ENCODE measurements at regions not wholly inside any gene's neighbourhood (a gene's known extent, or its start where the extent isn't known, plus 50 kb on each side); places are given as distances from the start of the nearest gene placed in this dataset.
"Not testable (repeated sequence)": the region's sequence is repeated elsewhere in the genome, so short reads cannot be mapped to it uniquely, and the experiment has no call there.

- intact Hi-C loops (cut with DNase I) = no loop called here
- no peak for ATAC-seq
- DNase-seq = no peak
These were observed 298.5 kb downstream of the INSIG2 start for GRCh38 chr2:118386641-118387302.

DNA sequence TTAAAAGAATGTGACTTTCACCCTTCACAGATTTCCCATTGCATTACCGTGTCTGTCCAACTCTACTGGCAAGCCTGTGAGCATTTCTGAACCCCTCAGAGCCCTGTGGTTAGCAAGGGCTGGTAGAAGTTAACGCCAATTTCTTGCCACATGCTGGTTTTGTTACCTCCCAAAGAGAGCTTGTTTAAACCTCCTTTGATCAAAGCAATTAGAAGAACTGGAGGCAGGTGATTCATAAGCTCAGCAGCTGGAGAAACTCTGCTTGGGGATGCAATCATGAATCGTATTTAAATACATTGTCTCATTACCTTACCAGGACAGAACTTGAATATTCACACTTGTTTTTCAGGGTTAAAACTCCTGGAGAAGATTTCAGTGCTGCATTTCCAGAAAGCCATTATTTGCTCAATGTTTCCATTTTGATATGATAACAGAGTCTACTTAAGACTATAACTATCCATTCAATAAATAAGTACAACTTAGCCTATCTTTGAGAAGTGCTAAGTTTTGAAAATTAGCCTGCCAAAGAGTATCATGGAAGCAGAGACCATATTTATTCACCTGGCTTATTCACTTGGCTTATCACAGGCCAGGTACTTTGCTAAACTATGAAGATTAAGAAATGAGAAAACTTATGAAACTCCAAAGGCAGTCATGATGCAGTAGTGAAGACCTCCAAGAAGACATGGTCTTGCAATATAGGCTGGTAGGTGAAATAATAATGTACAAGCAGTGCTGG, 292.8 kb downstream of the INSIG2 start:
- intact Hi-C loops (cut with DNase I) = no loop called here

DNA sequence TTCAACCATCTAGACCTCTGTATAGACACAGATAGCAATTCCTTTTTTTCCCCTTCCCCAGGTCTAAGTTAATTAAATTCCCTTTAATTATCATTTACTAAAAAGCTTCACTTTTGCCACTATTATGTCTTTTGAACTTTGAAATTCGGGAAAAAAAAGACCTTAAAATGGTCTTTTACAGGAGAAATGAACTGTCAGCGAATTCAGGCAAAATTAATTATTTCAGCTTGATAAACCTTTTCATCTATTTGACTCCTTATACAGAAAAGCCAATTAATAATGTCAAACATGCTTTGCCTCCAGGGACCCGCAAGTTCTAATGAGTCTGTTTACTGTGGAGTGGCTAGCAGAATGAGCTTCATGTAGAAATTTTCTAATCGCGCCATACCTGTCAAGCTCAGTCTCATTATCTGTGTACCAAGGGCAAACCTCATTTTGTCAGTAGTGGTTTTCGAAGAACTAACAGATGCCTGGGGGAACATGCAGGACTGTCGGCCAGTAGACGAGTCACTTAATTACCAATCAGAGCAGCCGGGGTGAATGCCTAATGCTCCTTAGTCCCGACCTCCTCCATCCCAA, 287.7 kb downstream of the INSIG2 start:
- no peak for ATAC-seq
- no peak for DNase-seq
- intact Hi-C loops (cut with DNase I) = no loop called here

More for the DNA sequence above, 292.8 kb downstream of the INSIG2 start:
- ATAC-seq = no peak
- no peak for DNase-seq

- intact Hi-C loops (cut with DNase I) = loop anchor here in 1 of 2 donors (5.0 kb wide), 1 partner anchor 482 kb away; no protein-coding TSS in a partner anchor
- ATAC-seq (no peak), DNase-seq (no peak)
These were observed 286.9 kb downstream of the INSIG2 start for GRCh38 chr2:118374974-118375755.

DNA sequence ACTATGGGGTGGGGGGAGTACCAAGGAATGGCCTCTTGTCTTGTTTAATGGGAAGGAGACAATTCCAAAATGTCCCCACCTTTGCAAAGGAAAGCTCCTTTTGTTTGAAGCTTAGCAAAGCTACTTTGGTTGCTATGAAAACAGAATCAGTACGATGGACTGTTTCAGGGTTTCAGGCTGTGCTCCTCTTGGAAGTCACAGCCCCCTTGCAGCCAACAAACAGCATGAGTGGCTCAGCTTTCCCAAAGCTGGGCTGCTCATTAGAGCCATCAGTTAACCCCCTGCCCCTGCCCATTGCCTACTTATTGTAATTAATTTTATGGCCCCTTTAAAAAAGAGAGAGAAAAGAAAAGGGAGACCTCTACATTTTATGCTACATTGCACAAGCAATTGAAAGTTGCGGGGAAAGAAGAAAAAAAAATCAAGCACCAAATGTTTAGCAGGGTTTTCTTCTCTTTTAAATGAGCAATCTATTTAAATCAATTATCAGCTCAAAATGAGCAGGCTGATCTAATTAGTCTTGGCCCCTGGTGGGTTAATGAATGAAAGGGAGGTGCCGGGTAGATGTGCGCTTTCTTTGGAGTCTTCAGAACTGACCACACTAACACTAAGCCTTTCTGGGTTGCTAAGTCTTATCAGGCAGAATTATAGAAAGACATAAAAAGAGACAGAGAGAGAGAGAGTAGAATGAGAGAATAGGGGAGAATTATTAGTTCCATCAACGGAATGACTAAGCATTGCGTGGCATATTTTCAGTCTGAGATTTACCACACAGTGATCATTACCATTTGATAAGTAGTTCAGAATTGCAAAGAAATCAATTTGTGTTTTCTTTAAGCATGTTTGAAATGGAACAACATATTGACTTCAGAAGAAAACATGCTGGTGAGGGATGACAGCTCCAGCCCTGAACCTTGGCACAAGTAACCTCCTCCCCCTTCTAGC, 284.9 kb downstream of the INSIG2 start:
- no peak for ATAC-seq
- intact Hi-C loops (cut with DNase I) = loop anchor here in 1 of 2 donors (5.0 kb wide), 1 partner anchor 484 kb away; no protein-coding TSS in a partner anchor
- DNase-seq = no peak

- intact Hi-C loops (cut with DNase I) = loop anchor here in 1 of 2 donors (5.0 kb wide), 1 partner anchor 486 kb away; no protein-coding TSS in a partner anchor
- no peak for ATAC-seq
- DNase-seq = no peak
These were observed 283.2 kb downstream of the INSIG2 start for GRCh38 chr2:118371515-118371914.

DNA sequence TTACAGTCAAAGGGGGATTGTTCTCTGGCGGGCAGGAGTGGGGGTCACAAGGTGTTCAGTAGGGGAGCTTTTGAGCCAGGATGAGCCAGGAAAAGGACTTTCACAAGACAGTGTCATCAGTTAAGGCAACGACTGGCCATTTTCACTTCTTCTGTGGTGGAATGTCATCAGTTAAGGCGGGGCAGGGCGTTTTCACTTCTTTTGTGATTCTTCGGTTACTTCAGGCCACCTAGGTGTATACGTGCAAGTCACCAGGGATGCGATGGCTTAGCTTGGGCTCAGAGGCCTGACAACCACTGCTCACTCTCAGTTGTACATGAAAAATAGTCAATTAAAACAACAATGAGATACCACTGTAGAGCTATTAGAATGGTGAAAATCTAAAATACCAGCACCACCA, 281.2 kb downstream of the INSIG2 start:
- DNase-seq; intact Hi-C loops (cut with DNase I); ATAC-seq: not testable (repeated sequence)

DNA sequence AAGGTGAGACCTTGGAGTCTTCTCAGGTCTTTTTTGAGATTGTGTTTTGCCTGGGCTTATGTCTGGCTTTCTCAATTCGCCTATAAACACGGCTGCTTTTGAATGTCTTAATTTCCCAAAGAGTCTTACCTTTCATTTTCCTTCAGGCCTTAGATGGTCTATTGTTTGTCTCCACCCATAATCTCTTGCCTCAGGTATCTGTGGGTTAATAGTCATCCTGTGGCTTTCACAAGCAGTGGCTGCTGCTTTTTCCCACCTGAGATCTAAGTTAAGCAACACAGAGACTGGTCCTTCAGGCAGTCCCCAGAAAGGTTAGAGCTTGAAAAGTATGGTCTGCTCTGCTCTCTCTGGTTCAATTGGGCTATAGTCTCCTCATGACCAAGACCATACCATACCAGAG, 275.3 kb downstream of the INSIG2 start:
- no peak for DNase-seq
- ATAC-seq = no peak
- intact Hi-C loops (cut with DNase I) = no loop called here

GRCh38 chr2:118356051-118356450, 267.8 kb downstream of the INSIG2 start:
- intact Hi-C loops (cut with DNase I) = no loop called here
- DNase-seq (no peak), ATAC-seq (no peak)

DNA sequence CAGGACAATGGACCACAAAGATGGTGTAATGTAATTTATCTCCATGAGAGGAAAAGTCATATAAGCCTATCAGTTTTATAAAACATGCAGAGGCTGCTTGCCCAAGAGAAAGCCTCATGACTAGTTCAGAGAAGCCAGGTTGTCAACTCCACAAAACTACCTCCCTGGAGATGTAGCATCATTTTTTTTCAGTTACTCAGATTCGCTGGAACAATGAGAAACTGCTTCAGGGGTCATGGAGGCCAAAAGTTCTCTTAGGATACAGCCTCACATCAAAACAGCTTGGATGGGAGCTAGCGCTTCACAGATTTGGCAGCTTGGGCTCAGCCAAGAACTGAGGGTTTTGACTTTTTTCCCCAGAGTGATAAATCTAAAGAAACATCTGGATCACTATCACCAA, 263.5 kb downstream of the INSIG2 start:
- DNase-seq (no peak), ATAC-seq (no peak)
- intact Hi-C loops (cut with DNase I) = no loop called here

GRCh38 chr2:118350621-118351020, 262.4 kb downstream of the INSIG2 start:
- ATAC-seq (no peak), DNase-seq (no peak)
- intact Hi-C loops (cut with DNase I) = no loop called here

DNA sequence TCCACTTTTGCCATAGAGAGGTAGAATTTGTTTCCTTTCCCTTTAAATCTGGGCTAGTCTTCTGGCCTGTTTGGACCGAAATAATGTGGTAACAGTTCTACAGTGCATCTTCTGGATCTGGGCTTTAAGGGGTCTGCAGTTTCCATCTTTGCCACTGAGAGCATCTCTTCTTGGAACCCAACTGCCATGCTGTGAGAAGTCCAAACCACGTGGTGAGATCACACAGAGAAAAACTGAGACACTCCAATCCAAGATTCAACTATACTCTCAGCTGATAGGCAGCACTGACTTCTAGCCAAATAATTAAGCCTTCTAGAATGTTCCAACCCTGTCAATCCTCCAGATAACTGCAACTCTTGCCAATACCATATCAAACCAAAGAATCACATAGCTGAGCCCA, 261.1 kb downstream of the INSIG2 start:
- DNase-seq (no peak), ATAC-seq (no peak)
- intact Hi-C loops (cut with DNase I) = no loop called here

DNA sequence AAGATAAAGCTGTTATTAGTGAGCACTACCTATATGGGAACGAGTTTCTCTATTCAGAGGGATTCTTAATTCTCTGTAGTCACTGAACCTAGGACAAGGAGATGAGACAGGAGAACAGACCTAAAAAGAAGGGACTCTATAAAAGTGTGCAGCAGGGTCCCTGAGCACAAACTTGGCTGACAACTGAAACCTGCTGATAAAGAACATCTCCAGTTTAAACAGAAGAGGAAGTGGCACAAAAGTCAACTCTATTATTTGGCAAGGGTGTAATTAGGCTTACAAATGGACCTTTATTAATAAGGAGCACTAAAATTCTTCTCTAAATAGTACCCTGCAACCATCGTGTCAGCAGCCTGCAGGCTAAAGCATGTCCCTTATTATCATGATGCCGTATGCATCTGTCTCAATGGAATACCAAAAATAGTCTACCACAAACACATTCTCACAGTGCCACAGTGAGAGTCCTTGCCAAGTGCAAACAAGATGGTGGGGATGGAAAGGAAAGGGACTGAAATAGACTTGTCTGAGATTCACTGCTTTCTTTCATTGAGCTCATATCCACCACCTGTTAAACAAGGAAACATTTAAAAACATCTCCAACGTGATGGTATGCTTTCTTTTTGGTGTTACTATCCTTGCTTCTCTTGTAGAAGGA, 260.2 kb downstream of the INSIG2 start:
- DNase-seq (no peak), ATAC-seq (no peak)
- intact Hi-C loops (cut with DNase I) = no loop called here

DNA sequence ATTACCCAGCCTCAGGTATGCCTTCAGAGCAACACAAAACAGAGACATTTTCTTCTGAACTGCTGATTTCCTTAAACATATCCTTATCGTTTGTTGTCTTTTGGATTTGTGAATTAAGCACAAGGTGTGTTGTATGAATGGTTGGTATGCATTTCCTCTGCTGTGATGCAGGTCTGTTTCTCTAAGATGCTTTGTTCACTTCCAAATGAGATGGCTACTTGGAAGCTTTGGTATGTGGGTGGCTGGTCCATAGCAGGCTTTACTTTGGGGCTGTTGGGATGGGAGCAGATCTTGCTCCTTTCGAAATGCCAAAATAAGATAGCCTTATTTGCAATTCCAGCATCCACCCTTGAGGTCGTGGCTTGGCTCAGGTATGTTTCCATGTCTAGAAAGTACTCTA, 257.2 kb downstream of the INSIG2 start:
- DNase-seq = no peak
- intact Hi-C loops (cut with DNase I) = no loop called here
- ATAC-seq = no peak

- intact Hi-C loops (cut with DNase I) = no loop called here
- no peak for ATAC-seq
These were observed 251.8 kb downstream of the INSIG2 start for GRCh38 chr2:118340103-118340502.

DNA sequence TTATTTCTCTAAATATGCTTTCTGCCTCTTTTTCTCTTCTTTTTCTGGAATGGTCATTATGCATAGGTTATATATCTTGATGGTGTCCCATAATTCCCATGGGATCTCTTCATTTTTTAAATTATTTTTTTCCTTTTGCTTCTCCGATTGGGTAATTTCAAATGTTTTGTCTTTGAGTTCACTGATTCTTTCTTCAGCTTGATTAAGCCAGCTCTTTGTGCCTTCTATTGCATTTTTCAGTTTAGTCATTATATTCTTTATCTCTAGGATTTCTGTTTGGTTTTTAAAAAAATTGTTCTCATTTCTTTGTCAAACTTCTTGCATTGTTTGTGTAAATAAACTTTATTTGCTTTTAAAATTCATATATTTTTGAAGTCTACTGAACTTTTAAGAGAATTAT, 251.1 kb downstream of the INSIG2 start:
- intact Hi-C loops (cut with DNase I) = no loop called here
- no peak for DNase-seq

More at GRCh38 chr2:118340103-118340502, 251.8 kb downstream of the INSIG2 start:
- DNase-seq = no peak

DNA sequence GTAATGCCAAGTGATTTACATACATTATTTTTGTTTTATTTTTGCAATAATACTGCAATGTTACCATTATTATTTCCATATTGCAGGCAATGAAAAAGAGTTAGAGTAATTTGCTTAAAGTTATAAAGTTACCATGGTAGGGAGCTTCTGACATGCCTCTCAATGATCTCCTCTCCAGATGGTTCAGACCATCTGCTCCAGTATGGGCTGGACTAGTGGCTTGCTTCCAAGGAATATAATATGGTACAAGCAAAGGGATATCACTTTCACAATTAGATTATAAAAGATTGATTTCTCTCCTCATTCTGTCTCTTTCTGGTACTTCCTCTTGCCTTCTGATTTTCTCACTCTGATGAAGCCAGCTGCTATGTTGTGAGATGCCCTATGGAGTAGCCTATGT, 245.4 kb downstream of the INSIG2 start:
- ATAC-seq = no peak
- no peak for DNase-seq
- intact Hi-C loops (cut with DNase I) = no loop called here

More for the DNA sequence above, 251.1 kb downstream of the INSIG2 start:
- no peak for ATAC-seq

Data from left cardiac atrium (tissue), 4 donors.